H9 (cell line): ENCODE measurements at regions not wholly inside any gene's neighbourhood (a gene's known extent, or its start where the extent isn't known, plus 50 kb on each side); places are given as distances from the start of the nearest gene placed in this dataset.

Experiments
- DNase-seq: peaks from one replicate; pipeline ENCODE4 v3.0.0-alpha.2; 2017
- H2AFZ ChIP-seq: one replicate; pipeline ENCODE4 v1.6.1; 2013; ENCODE audit warnings: mild to moderate bottlenecking, low read length, control low read depth, moderate library complexity
- H2AK5ac ChIP-seq: 2 replicates; pipeline ENCODE4 v1.6.1; 2013; ENCODE audit warnings: low read length, control low read depth, mixed read lengths; ENCODE audit not compliant: insufficient read length
- H2BK120ac ChIP-seq: one replicate; pipeline ENCODE4 v1.6.1; 2013; ENCODE audit warnings: low read depth, mild to moderate bottlenecking, low read length, control low read depth, inconsistent platforms; ENCODE audit not compliant: poor library complexity, severe bottlenecking
- H2BK12ac ChIP-seq: 2 replicates; pipeline ENCODE4 v1.6.1; 2013; ENCODE audit warnings: low read length, control low read depth, mixed read lengths, low read depth; ENCODE audit not compliant: insufficient read length
- H2BK15ac ChIP-seq: 2 replicates; pipeline ENCODE4 v1.6.1; 2013; ENCODE audit warnings: low read depth, low read length, control low read depth
- H2BK20ac ChIP-seq: one replicate; pipeline ENCODE4 v1.6.1; 2013; ENCODE audit warnings: low read depth, mild to moderate bottlenecking, low read length, control low read depth, inconsistent platforms; ENCODE audit not compliant: poor library complexity, severe bottlenecking
- H2BK5ac ChIP-seq: 2 replicates; pipeline ENCODE4 v1.6.1; 2013; ENCODE audit warnings: low read length, control low read depth, mixed read lengths; ENCODE audit not compliant: insufficient read length
- H3K14ac ChIP-seq: 2 replicates; pipeline ENCODE4 v1.6.1; 2013; ENCODE audit warnings: low read length, control low read depth; ENCODE audit not compliant: insufficient read depth
- H3K18ac ChIP-seq: 2 replicates; pipeline ENCODE4 v1.6.1; 2013; ENCODE audit warnings: low read depth, mild to moderate bottlenecking, mixed read lengths, low read length, control low read depth; ENCODE audit not compliant: insufficient read length
- H3K23ac ChIP-seq: 2 replicates; pipeline ENCODE4 v1.6.1; 2013; ENCODE audit warnings: low read length, control low read depth, mixed read lengths, low read depth; ENCODE audit not compliant: insufficient read length
- H3K23me2 ChIP-seq: 2 replicates; pipeline ENCODE4 v1.6.1; 2013; ENCODE audit warnings: low read depth, mild to moderate bottlenecking, mixed read lengths, low read length, control low read depth; ENCODE audit not compliant: insufficient read length, poor library complexity, severe bottlenecking
- H3K27ac ChIP-seq: 2 replicates; pipeline ENCODE4 v1.5.1; 2013; ENCODE audit warnings: low read length, control low read depth, mixed read lengths, low read depth; ENCODE audit not compliant: insufficient read length
- H3K27me3 ChIP-seq: 2 replicates; pipeline ENCODE4 v1.6.1; 2013; ENCODE audit warnings: low read length, control low read depth, inconsistent platforms; ENCODE audit not compliant: insufficient read depth
- H3K4ac ChIP-seq: 2 replicates; pipeline ENCODE4 v1.6.1; 2013; ENCODE audit warnings: low read depth, mild to moderate bottlenecking, control low read depth, inconsistent platforms, low read length, moderate library complexity
- H3K4me1 ChIP-seq: 2 replicates; pipeline ENCODE4 v1.6.1; 2013; ENCODE audit warnings: low read length, control low read depth, inconsistent platforms; ENCODE audit not compliant: insufficient read depth
- H3K4me2 ChIP-seq: 2 replicates; pipeline ENCODE4 v1.6.1; 2013; ENCODE audit warnings: low read length, control low read depth, mixed read lengths; ENCODE audit not compliant: insufficient read length, insufficient read depth
- H3K56ac ChIP-seq: 2 replicates; pipeline ENCODE4 v1.6.1; 2013; ENCODE audit warnings: low read depth, mild to moderate bottlenecking, mixed read lengths, low read length, control low read depth; ENCODE audit not compliant: insufficient read length
- H3K79me1 ChIP-seq: 2 replicates; pipeline ENCODE4 v1.6.1; 2013; ENCODE audit warnings: low read depth, mild to moderate bottlenecking, moderate library complexity, low read length, control low read depth, inconsistent platforms; ENCODE audit not compliant: insufficient read depth, poor library complexity, severe bottlenecking
- H3K79me2 ChIP-seq: 2 replicates; pipeline ENCODE4 v1.6.1; 2013; ENCODE audit warnings: low read length, control low read depth, inconsistent platforms; ENCODE audit not compliant: insufficient read depth
- H3K9ac ChIP-seq: 2 replicates; pipeline ENCODE4 v1.6.1; 2013; ENCODE audit warnings: low read length, control low read depth, mixed read lengths; ENCODE audit not compliant: insufficient read length; ENCODE audit errors: extremely low read depth
- H3K9me3 ChIP-seq: one replicate; pipeline ENCODE4 v1.6.1; 2013; ENCODE audit warnings: low read depth, low read length, inconsistent platforms; ENCODE audit not compliant: control insufficient read depth
- H3T11ph ChIP-seq: one replicate; pipeline ENCODE4 v1.6.1; 2013; ENCODE audit warnings: mild to moderate bottlenecking, low read length, control low read depth, inconsistent platforms
- H4K20me1 ChIP-seq: one replicate; pipeline ENCODE4 v1.6.1; 2013; ENCODE audit not compliant: control insufficient read depth, insufficient read length, insufficient read depth
- H4K5ac ChIP-seq: 2 replicates; pipeline ENCODE4 v1.6.1; 2013; ENCODE audit warnings: low read depth, mild to moderate bottlenecking, mixed read lengths, low read length, control low read depth; ENCODE audit not compliant: insufficient read length
- H4K8ac ChIP-seq: replicated peaks from 2 replicates; pipeline ENCODE4 v1.6.1; 2013; ENCODE audit warnings: low read length, control low read depth, mixed read lengths, low read depth; ENCODE audit not compliant: insufficient read length
- H4K91ac ChIP-seq: 2 replicates; pipeline ENCODE4 v1.6.1; 2013; ENCODE audit warnings: low read depth, mild to moderate bottlenecking, moderate library complexity, mixed read lengths, low read length, control low read depth; ENCODE audit not compliant: insufficient read length
- H3K27ac Mint-ChIP-seq, 3 experiments: 2 replicates in 2 of 3; 3 replicates in 1 of 3; pipeline ENCODE4 v1.8.0; 2020 to 2021; ENCODE audit warnings: mixed read lengths in 3 of 3, mild to moderate bottlenecking in 1 of 3, moderate library complexity in 1 of 3
- H3K27me3 Mint-ChIP-seq: 2 replicates; pipeline ENCODE4 v1.8.0; 2021; ENCODE audit warnings: low read depth, mild to moderate bottlenecking, moderate library complexity, mixed read lengths
- H3K36me3 Mint-ChIP-seq, 3 experiments: 2 replicates in 2 of 3; 3 replicates in 1 of 3; pipeline ENCODE4 v1.8.0; 2020 to 2021; ENCODE audit warnings: low read depth in 3 of 3, mixed read lengths in 3 of 3; ENCODE audit not compliant: insufficient read depth in 1 of 3
- H3K4me1 Mint-ChIP-seq, 2 experiments: 2 replicates each; pipeline ENCODE4 v1.8.0; 2020; ENCODE audit warnings: mixed read lengths in 2 of 2
- H3K4me3 Mint-ChIP-seq, 2 experiments: 2 replicates in 1 of 2; 3 replicates in 1 of 2; pipeline ENCODE4 v1.8.0; 2020 to 2021; ENCODE audit warnings: mild to moderate bottlenecking in 2 of 2, mixed read lengths in 2 of 2, moderate library complexity in 1 of 2
- H3K9me3 Mint-ChIP-seq, 2 experiments: 2 replicates in 1 of 2; 3 replicates in 1 of 2; pipeline ENCODE4 v1.8.0; 2020; ENCODE audit warnings: mild to moderate bottlenecking in 2 of 2, mixed read lengths in 2 of 2, moderate library complexity in 1 of 2
- WGBS: extraction: QIAGEN DNeasy Blood & Tissue Kit; methylation state at CpG from one replicate; pipeline ENCODE4 v1.1.7; 2013; ENCODE audit warnings: missing lambda C conversion rate, low lambda C conversion rate, mixed read lengths; ENCODE audit not compliant: insufficient read length; ENCODE audit errors: extremely low coverage; 5-methylcytosine and 5-hydroxymethylcytosine counted together
- TF ChIP-seq, protein P1 (sequence below): fragments of 200-600 bp; sonication (generic); conservative IDR thresholded peaks from 3 replicates; pipeline ENCODE4 v1.8.0; 2021; ENCODE audit warnings: antibody characterized with exemption, mild to moderate bottlenecking

DNA sequence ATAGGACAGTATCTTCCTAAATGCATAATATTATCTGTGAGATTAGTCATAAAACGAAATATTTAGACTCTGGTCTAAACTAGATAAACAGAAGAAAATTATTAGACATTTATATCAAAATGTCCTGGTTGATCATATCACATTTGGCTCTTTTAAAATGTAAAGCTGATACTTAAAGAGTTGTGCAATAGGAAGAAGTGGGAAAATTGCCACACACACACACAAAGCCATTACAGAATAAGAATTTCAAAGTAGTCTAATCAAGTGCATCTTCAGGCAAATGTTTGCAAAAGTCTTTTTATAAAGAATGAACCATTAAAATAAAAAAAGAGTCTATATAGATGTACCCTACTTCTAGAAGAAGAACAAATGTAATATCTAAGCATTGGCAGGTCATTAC, 301.7 kb downstream of the KIF2B start:
- peaks cover 10 to 25% (median 10%) of the 10 kb centered on the region in 3 experiments for H3K36me3 Mint-ChIP-seq

More for the DNA sequence above, 301.7 kb downstream of the KIF2B start:
- Histone ChIP-seq H4K91ac (no peak overlapping the region), H2BK12ac (no peak overlapping the region), H3K4ac (no peak overlapping the region), H3K27ac (no peak overlapping the region), H3K79me1 (no peaks in the 10 kb centered on the region), H3K9ac (no peak overlapping the region), H3K56ac (no peak overlapping the region), H3K9me3 (no peaks in the 10 kb centered on the region), H3K18ac (no peak overlapping the region), H2AFZ (no peak overlapping the region), H3K23ac (no peak overlapping the region), H2BK5ac (no peak overlapping the region), H3K27me3 (no peaks in the 10 kb centered on the region), H4K20me1 (no peaks in the 10 kb centered on the region), H3K14ac (no peak overlapping the region), H4K8ac (no peak overlapping the region), H2BK20ac (no peak overlapping the region), H4K5ac (no peak overlapping the region), H2BK15ac (no peak overlapping the region), H3K23me2 (no peaks in the 10 kb centered on the region), H3K4me2 (no peak overlapping the region), H3K79me2 (no peaks in the 10 kb centered on the region), H2BK120ac (no peak overlapping the region), H3T11ph (no peak overlapping the region), H2AK5ac (no peak overlapping the region), H3K4me1 (no peaks in the 10 kb centered on the region)
- WGBS, result no CpG with 5 or more reads among the region's 1 CpG
- Mint-ChIP-seq H3K27me3 (no peaks in the 10 kb centered on the region; the same call in 1 of the 2 replicates), H3K9me3 (peaks cover 26 to 33% of the 10 kb centered on the region in 2 experiments), H3K4me3 (no peak overlapping the region), H3K4me1 (no peaks in the 10 kb centered on the region), H3K27ac (no peak overlapping the region)
- no peak for DNase-seq
- TF ChIP-seq, protein P1, sequence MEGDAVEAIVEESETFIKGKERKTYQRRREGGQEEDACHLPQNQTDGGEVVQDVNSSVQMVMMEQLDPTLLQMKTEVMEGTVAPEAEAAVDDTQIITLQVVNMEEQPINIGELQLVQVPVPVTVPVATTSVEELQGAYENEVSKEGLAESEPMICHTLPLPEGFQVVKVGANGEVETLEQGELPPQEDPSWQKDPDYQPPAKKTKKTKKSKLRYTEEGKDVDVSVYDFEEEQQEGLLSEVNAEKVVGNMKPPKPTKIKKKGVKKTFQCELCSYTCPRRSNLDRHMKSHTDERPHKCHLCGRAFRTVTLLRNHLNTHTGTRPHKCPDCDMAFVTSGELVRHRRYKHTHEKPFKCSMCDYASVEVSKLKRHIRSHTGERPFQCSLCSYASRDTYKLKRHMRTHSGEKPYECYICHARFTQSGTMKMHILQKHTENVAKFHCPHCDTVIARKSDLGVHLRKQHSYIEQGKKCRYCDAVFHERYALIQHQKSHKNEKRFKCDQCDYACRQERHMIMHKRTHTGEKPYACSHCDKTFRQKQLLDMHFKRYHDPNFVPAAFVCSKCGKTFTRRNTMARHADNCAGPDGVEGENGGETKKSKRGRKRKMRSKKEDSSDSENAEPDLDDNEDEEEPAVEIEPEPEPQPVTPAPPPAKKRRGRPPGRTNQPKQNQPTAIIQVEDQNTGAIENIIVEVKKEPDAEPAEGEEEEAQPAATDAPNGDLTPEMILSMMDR, result no peak
